ENCODE measurements at regions not wholly inside any gene's neighbourhood (a gene's known extent, or its start where the extent isn't known, plus 50 kb on each side); places are given as distances from the start of the nearest gene placed in this dataset.

- no peak overlapping the region for H3K4me3 ChIP-seq (replicated peaks; ENCODE audit: low read depth, low read length)
- DNase-seq (ENCODE audit: extremely low read depth, low read depth) = no peak
- no peak for TF ChIP-seq CTCF (IDR thresholded peaks at IDR 0.05; ENCODE audit: low read depth, low read length, missing control alignments)
Observed at GRCh38 chr13:76610819-76611415, 275.3 kb downstream of the KCTD12 start.

- no peak overlapping the region for H3K4me3 ChIP-seq (replicated peaks; ENCODE audit: low read depth, low read length)
- TF ChIP-seq CTCF (IDR thresholded peaks at IDR 0.05; ENCODE audit: low read depth, low read length, missing control alignments) = no peak
- no peak for DNase-seq (ENCODE audit: extremely low read depth, low read depth)
Observed at GRCh38 chr13:76609643-76610042, 276.6 kb downstream of the KCTD12 start.

- no peak for TF ChIP-seq CTCF (IDR thresholded peaks at IDR 0.05; ENCODE audit: low read depth, low read length, missing control alignments)
- DNase-seq (ENCODE audit: extremely low read depth, low read depth) = no peak
- no peak overlapping the region for H3K4me3 ChIP-seq (replicated peaks; ENCODE audit: low read depth, low read length)
Observed at GRCh38 chr13:76607866-76608265, 278.3 kb downstream of the KCTD12 start.

GRCh38 chr13:76600081-76600480, 286.1 kb downstream of the KCTD12 start:
- no peak for TF ChIP-seq CTCF (IDR thresholded peaks at IDR 0.05; ENCODE audit: low read depth, low read length, missing control alignments)
- H3K4me3 ChIP-seq (replicated peaks; ENCODE audit: low read depth, low read length) = no peak overlapping the region
- no peak for DNase-seq (ENCODE audit: extremely low read depth, low read depth)

- no peak overlapping the region for H3K4me3 ChIP-seq (replicated peaks; ENCODE audit: low read depth, low read length)
- no peak for TF ChIP-seq CTCF (IDR thresholded peaks at IDR 0.05; ENCODE audit: low read depth, low read length, missing control alignments)
- no peak for DNase-seq (ENCODE audit: extremely low read depth, low read depth)
Observed at GRCh38 chr13:76597868-76598267, 288.3 kb downstream of the KCTD12 start.

- DNase-seq (ENCODE audit: extremely low read depth, low read depth) = no peak
- H3K4me3 ChIP-seq (replicated peaks; ENCODE audit: low read depth, low read length) = no peak overlapping the region
- TF ChIP-seq CTCF (IDR thresholded peaks at IDR 0.05; ENCODE audit: low read depth, low read length, missing control alignments) = no peak
Observed at GRCh38 chr13:76596216-76596615, 290.0 kb downstream of the KCTD12 start.

GRCh38 chr13:76594435-76594834, 291.8 kb downstream of the KCTD12 start:
- no peak overlapping the region for H3K4me3 ChIP-seq (replicated peaks; ENCODE audit: low read depth, low read length)
- TF ChIP-seq CTCF (IDR thresholded peaks at IDR 0.05; ENCODE audit: low read depth, low read length, missing control alignments) = no peak
- no peak for DNase-seq (ENCODE audit: extremely low read depth, low read depth)
